MM.1S (cell line): ENCODE measurements at regions not wholly inside any gene's neighbourhood (a gene's known extent, or its start where the extent isn't known, plus 50 kb on each side); places are given as distances from the start of the nearest gene placed in this dataset.

Source experiments
- DNase-seq: peaks from one replicate; pipeline ENCODE4 v3.0.0-alpha.2; 2015
- H2AFZ ChIP-seq: fragments of 300-600 bp; sonication (generic); 2 replicates; pipeline ENCODE4 v1.6.0; 2016; ENCODE audit warnings: antibody characterized with exemption, low read length
- H3F3A ChIP-seq: fragments of 300-600 bp; sonication (generic); 2 replicates; pipeline ENCODE4 v1.6.1; 2016; ENCODE audit warnings: mild to moderate bottlenecking, antibody characterized with exemption, low read length, moderate library complexity, mixed read lengths; ENCODE audit not compliant: insufficient read depth
- H3K27ac ChIP-seq: fragments of 300-600 bp; sonication (generic); 2 replicates; pipeline ENCODE4 v1.5.1; 2016; ENCODE audit warnings: mild to moderate bottlenecking, low read length
- H3K27me3 ChIP-seq: fragments of 300-600 bp; sonication (generic); replicated peaks from 2 replicates; pipeline ENCODE4 v1.6.0; 2016; ENCODE audit warnings: low read length; ENCODE audit not compliant: insufficient read depth
- H3K36me3 ChIP-seq: fragments of 300-600 bp; sonication (generic); replicated peaks from 2 replicates; pipeline ENCODE4 v1.6.1; 2016; ENCODE audit warnings: mild to moderate bottlenecking, low read length, mixed read lengths; ENCODE audit not compliant: insufficient read depth
- H3K4me1 ChIP-seq: fragments of 300-600 bp; sonication (generic); 2 replicates; pipeline ENCODE4 v1.6.1; 2016; ENCODE audit warnings: low read length, mixed read lengths
- H3K4me2 ChIP-seq: fragments of 300-600 bp; sonication (generic); 2 replicates; pipeline ENCODE4 v1.6.0; 2016; ENCODE audit warnings: low read depth, low read length
- H3K4me3 ChIP-seq: fragments of 300-600 bp; sonication (generic); 2 replicates; pipeline ENCODE4 v1.5.1; 2016; ENCODE audit warnings: low read length, mixed read lengths
- H3K79me2 ChIP-seq: fragments of 300-600 bp; sonication (generic); 2 replicates; pipeline ENCODE4 v1.6.1; 2016; ENCODE audit warnings: mixed run types, low read length, mixed read lengths
- H3K9ac ChIP-seq: fragments of 300-600 bp; sonication (generic); 2 replicates; pipeline ENCODE4 v1.6.1; 2016; ENCODE audit warnings: low read length, mixed read lengths
- H3K9me2 ChIP-seq: fragments of 300-600 bp; sonication (generic); replicated peaks from 2 replicates; pipeline ENCODE4 v1.6.1; 2016; ENCODE audit warnings: mild to moderate bottlenecking, low read length, mixed read lengths; ENCODE audit not compliant: insufficient read depth
- H3K9me3 ChIP-seq: fragments of 300-600 bp; sonication (generic); replicated peaks from 2 replicates; pipeline ENCODE4 v1.6.1; 2016; ENCODE audit warnings: mild to moderate bottlenecking, low read length, mixed read lengths; ENCODE audit not compliant: insufficient read depth
- H4K20me1 ChIP-seq: fragments of 300-600 bp; sonication (generic); 2 replicates; pipeline ENCODE4 v1.6.1; 2016; ENCODE audit warnings: mild to moderate bottlenecking, low read length, moderate library complexity, mixed read lengths; ENCODE audit not compliant: insufficient read depth
- CTCF ChIP-seq: fragments of 300-600 bp; sonication (generic); IDR thresholded peaks from 2 replicates; pipeline ENCODE4 v1.5.1; 2016; ENCODE audit warnings: antibody characterized with exemption, low read length, mixed read lengths
- EZH2 ChIP-seq: fragments of 300-600 bp; sonication (generic); optimal IDR thresholded peaks from 2 replicates; pipeline ENCODE3; 2017; ENCODE audit warnings: low read depth, mild to moderate bottlenecking, antibody characterized with exemption, low read length, mixed read lengths
- EZH2phosphoT487 ChIP-seq: fragments of 300-600 bp; sonication (generic); IDR thresholded peaks from 2 replicates; pipeline ENCODE4 v1.6.1; 2018; ENCODE audit warnings: antibody characterized with exemption, low read length

GRCh38 chr7:25069900-25070443, 55.1 kb downstream of the CYCS start:
- Histone ChIP-seq H3K9ac (no peak overlapping the region), H3K4me3 (no peak overlapping the region), H3K4me2 (peak overlapping the region; percentile 27; the same call in 1 of the 2 replicates)

GRCh38 chr7:25068502-25069213, 56.4 kb downstream of the CYCS start:
- Histone ChIP-seq H3K4me2 (no peak overlapping the region), H3K36me3 (no peaks in the 10 kb centered on the region), H3K4me3 (no peak overlapping the region), H3K9me3 (no peaks in the 10 kb centered on the region), H3F3A (no peaks in the 10 kb centered on the region), H3K27ac (no peak overlapping the region), H3K9me2 (no peaks in the 10 kb centered on the region), H3K9ac (no peak overlapping the region), H2AFZ (no peak overlapping the region; the same call in 1 of the 2 replicates), H3K27me3 (no peaks in the 10 kb centered on the region), H4K20me1 (no peaks in the 10 kb centered on the region), H3K4me1 (no peaks in the 10 kb centered on the region), H3K79me2 (no peaks in the 10 kb centered on the region)
- no peak for DNase-seq
- TF ChIP-seq CTCF (no peak), EZH2phosphoT487 (no peak), EZH2 (no peak)

More at GRCh38 chr7:25069900-25070443, 55.1 kb downstream of the CYCS start:
- no peaks in the 10 kb centered on the region for H3K4me1 ChIP-seq
- H3K9me3 ChIP-seq = no peaks in the 10 kb centered on the region
- H3K27ac ChIP-seq = no peak overlapping the region
- no peaks in the 10 kb centered on the region for H3F3A ChIP-seq
- H3K79me2 ChIP-seq = no peaks in the 10 kb centered on the region
- H3K36me3 ChIP-seq = no peaks in the 10 kb centered on the region
- H3K9me2 ChIP-seq = no peaks in the 10 kb centered on the region
- peak; percentile 67 for DNase-seq
- H4K20me1 ChIP-seq = no peaks in the 10 kb centered on the region
- no peak overlapping the region for H2AFZ ChIP-seq
- H3K27me3 ChIP-seq = no peaks in the 10 kb centered on the region
- TF ChIP-seq EZH2 (no peak), EZH2phosphoT487 (no peak), CTCF (peak; percentile 73)

DNA sequence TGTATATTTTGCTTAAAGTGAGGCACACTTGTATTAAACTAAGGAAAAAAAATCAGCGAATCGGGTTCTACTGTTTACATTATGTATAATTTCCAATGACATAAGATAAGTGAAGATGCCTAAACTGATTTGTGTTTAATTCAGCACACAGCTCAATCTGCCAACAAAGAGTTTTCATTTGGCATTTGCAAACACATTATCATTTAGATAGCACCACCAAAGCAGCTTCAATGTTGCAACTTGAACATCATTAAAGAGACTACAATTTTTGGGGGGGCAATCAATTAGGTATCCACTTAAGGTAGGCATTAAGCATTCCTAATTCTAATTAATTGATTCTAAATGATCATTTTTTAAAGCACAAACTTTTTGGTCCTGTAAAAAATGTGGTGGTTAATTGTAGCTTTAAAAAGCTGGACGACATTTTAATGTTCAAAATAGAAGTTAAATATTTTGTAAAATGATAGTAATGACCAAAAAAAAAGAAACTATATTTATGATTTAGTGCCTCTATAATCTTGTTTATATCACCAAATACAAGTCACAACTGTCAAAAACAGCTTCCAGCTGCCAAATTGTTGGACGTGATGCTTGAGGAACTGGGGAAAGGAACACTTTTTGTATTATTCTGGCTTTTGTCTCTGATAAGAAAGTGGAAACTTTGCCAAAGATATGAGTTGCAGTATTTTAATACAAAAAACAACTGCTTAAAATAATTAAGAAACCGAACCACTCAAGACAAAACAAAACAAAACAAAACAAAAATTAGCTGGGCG, 57.1 kb downstream of the CYCS start:
- no peaks in the 10 kb centered on the region for H3K27me3 ChIP-seq
- H3K79me2 ChIP-seq = no peaks in the 10 kb centered on the region
- no peaks in the 10 kb centered on the region for H3K9me2 ChIP-seq
- no peak overlapping the region for H3K9ac ChIP-seq
- no peak overlapping the region for H3K4me2 ChIP-seq
- H3K27ac ChIP-seq = no peak overlapping the region
- no peaks in the 10 kb centered on the region for H4K20me1 ChIP-seq
- TF ChIP-seq EZH2 = no peak
- TF ChIP-seq EZH2phosphoT487 = no peak
- TF ChIP-seq CTCF = no peak
- no peaks in the 10 kb centered on the region for H3K4me1 ChIP-seq
- no peaks in the 10 kb centered on the region for H3K9me3 ChIP-seq
- H3F3A ChIP-seq = no peaks in the 10 kb centered on the region
- no peak overlapping the region for H3K4me3 ChIP-seq
- no peak overlapping the region for H2AFZ ChIP-seq
- H3K36me3 ChIP-seq = no peaks in the 10 kb centered on the region
- no peak for DNase-seq
